ENCODE measurements at regions not wholly inside any gene's neighbourhood (a gene's known extent, or its start where the extent isn't known, plus 50 kb on each side); places are given as distances from the start of the nearest gene placed in this dataset.

- FAIRE-seq (no peak), DNase-seq (ENCODE audit: insufficient read length, low spot score) (no peak)
- TF ChIP-seq, protein P1, sequence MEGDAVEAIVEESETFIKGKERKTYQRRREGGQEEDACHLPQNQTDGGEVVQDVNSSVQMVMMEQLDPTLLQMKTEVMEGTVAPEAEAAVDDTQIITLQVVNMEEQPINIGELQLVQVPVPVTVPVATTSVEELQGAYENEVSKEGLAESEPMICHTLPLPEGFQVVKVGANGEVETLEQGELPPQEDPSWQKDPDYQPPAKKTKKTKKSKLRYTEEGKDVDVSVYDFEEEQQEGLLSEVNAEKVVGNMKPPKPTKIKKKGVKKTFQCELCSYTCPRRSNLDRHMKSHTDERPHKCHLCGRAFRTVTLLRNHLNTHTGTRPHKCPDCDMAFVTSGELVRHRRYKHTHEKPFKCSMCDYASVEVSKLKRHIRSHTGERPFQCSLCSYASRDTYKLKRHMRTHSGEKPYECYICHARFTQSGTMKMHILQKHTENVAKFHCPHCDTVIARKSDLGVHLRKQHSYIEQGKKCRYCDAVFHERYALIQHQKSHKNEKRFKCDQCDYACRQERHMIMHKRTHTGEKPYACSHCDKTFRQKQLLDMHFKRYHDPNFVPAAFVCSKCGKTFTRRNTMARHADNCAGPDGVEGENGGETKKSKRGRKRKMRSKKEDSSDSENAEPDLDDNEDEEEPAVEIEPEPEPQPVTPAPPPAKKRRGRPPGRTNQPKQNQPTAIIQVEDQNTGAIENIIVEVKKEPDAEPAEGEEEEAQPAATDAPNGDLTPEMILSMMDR (IDR thresholded peaks at IDR 0.05; ENCODE audit: insufficient read depth, missing control alignments): no peak
Measured at GRCh38 chr2:43044093-43044681, 182.2 kb downstream of the ZFP36L2 start.

DNA sequence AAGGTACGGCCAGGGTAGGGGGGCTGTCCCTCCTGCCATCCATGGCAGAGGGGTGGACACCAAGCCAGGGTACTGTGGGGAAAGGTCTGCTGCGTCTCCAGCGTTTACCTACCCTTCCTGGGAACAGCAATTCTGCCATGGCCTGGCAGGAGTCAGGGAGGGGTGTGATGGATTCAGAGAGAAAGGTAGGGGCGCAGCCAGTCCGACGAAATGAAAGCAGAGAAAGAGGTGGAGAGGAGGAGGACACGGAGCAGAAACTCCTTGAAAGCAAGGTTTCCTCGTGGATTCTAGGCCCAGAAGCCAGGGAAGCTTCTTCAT lies 182.9 kb downstream of the ZFP36L2 start:
- no peak for DNase-seq (ENCODE audit: insufficient read length, low spot score)
- TF ChIP-seq, protein P1 (IDR thresholded peaks at IDR 0.05; ENCODE audit: insufficient read depth, missing control alignments): no peak
- no peak for FAIRE-seq

GRCh38 chr2:43041661-43042360 lies 184.6 kb downstream of the ZFP36L2 start:
- DNase-seq (ENCODE audit: insufficient read length, low spot score): no peak
- FAIRE-seq: no peak
- TF ChIP-seq, protein P1 (IDR thresholded peaks at IDR 0.05; ENCODE audit: insufficient read depth, missing control alignments): no peak

DNA sequence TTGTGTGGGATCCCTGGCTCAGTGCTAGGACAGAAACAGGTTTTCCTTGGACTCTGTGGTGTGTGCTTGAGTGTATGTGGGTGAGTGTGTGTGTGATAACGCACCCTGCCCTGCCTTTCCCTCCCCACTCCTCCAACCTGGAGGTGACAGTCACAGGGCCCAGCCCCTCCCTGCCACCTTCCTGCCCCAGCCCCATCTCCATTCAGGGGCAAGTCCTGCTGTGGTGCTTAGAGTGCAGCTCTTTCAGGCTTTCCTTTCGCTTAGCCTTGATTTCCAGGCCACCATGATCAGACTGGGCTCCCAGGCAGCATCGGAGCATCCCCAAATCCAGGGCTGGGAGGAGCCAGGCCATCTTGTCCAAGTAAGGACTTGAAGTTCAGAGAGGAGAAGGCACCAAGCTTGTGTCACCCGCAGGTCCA lies 185.2 kb downstream of the ZFP36L2 start:
- TF ChIP-seq, protein P1 (IDR thresholded peaks at IDR 0.05; ENCODE audit: insufficient read depth, missing control alignments): no peak
- DNase-seq (ENCODE audit: insufficient read length, low spot score) (no peak), FAIRE-seq (no peak)

GRCh38 chr2:43040084-43040854 lies 186.1 kb downstream of the ZFP36L2 start:
- DNase-seq (ENCODE audit: insufficient read length, low spot score): no peak
- FAIRE-seq: no peak
- TF ChIP-seq, protein P1 (IDR thresholded peaks at IDR 0.05; ENCODE audit: insufficient read depth, missing control alignments): no peak

DNA sequence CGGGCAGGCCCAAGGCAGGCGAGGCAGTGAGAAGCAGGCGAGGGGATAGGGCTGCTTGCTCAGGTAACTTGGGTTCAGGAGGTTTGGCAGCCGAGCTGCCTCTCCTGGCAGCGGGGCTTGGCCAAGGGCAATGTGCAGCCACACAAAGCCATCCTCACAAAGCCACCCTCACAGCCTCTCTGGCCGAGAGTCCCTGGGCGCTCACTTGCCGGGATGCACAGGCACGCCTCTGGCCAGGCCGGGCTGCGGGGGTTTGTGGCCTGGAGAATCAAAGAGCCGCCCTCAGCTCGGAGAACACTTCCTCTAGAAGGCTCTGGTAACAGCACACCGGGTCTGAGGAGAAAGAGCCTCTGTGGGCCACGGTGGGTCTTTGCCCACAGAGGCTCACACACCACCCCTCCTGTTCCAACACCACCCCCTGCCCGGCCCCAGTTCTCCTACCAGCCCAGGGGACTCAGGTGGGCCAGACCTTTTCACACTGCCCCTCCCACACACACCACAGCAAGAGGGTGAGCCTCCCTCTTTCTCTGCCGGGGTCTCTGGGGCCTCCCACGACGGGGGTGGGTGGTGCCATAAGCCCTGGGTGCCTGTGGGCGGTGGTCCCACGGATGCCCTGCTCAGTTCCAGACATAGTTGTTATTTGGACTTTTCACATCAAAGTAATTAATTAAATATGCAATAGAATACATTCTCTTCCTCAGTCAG lies 186.9 kb downstream of the ZFP36L2 start:
- FAIRE-seq: no peak
- TF ChIP-seq, protein P1 (IDR thresholded peaks at IDR 0.05; ENCODE audit: insufficient read depth, missing control alignments): no peak
- DNase-seq (ENCODE audit: insufficient read length, low spot score): no peak
